ENCODE measurements at regions not wholly inside any gene's neighbourhood (a gene's known extent, or its start where the extent isn't known, plus 50 kb on each side); places are given as distances from the start of the nearest gene placed in this dataset.

DNA sequence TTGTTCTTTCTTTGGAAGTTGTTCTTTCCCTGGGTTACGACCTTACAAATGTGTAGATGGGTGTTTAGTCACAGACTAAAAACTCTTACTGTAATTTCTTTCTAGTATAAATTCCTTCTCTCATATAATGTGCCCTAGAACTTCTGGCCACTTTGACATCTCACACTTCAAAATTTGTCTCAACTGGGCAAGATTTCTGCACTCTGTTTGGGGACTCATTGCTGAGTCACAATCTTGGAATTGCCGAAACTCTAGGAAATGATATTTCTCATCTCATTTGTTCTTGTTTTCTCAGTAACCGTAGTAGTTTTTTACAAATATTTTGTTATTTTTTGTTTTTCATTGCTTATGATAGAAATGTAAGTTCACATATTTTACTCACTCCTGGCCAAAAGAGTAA is 2523.2 kb upstream of the PCDH20 start:
- no peak for TF ChIP-seq EZH2 (IDR thresholded peaks at IDR 0.05; ENCODE audit: insufficient read depth, low read length)
- TF ChIP-seq, protein P1, sequence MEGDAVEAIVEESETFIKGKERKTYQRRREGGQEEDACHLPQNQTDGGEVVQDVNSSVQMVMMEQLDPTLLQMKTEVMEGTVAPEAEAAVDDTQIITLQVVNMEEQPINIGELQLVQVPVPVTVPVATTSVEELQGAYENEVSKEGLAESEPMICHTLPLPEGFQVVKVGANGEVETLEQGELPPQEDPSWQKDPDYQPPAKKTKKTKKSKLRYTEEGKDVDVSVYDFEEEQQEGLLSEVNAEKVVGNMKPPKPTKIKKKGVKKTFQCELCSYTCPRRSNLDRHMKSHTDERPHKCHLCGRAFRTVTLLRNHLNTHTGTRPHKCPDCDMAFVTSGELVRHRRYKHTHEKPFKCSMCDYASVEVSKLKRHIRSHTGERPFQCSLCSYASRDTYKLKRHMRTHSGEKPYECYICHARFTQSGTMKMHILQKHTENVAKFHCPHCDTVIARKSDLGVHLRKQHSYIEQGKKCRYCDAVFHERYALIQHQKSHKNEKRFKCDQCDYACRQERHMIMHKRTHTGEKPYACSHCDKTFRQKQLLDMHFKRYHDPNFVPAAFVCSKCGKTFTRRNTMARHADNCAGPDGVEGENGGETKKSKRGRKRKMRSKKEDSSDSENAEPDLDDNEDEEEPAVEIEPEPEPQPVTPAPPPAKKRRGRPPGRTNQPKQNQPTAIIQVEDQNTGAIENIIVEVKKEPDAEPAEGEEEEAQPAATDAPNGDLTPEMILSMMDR (IDR thresholded peaks at IDR 0.05; ENCODE audit: insufficient read depth, low read depth, low read length): no peak

Data from astrocyte (in vitro differentiated cells and primary cell).